ENCODE measurements at regions not wholly inside any gene's neighbourhood (a gene's known extent, or its start where the extent isn't known, plus 50 kb on each side); places are given as distances from the start of the nearest gene placed in this dataset.

GRCh38 chr5:92455011-92455410, 1071.9 kb upstream of the ARRDC3 start:
- no peak for TF ChIP-seq CTCF (IDR thresholded peaks at IDR 0.05)
- TF ChIP-seq EP300 (IDR thresholded peaks at IDR 0.05): no peak
- TF ChIP-seq POLR2A (IDR thresholded peaks at IDR 0.05): no peak
